ENCODE measurements at regions not wholly inside any gene's neighbourhood (a gene's known extent, or its start where the extent isn't known, plus 50 kb on each side); places are given as distances from the start of the nearest gene placed in this dataset.
"Not testable (repeated sequence)": the region's sequence is repeated elsewhere in the genome, so short reads cannot be mapped to it uniquely, and the experiment has no call there.

- peaks cover 4% of the 10 kb centered on the region for H3K27me3 Mint-ChIP-seq
- H3K36me3 Mint-ChIP-seq (ENCODE audit: low read depth): no peaks in the 10 kb centered on the region
- no peak overlapping the region for H3K27ac Mint-ChIP-seq
- H3K4me3 Mint-ChIP-seq: no peak overlapping the region
- intact Hi-C loops (cut with micrococcal nuclease): loop anchor here (1.0 to 5.0 kb wide), 3 partner anchors 169 to 589 kb away; partner anchors contain the start of gene MARS2
- H3K9me3 Mint-ChIP-seq: no peaks in the 10 kb centered on the region
- no peaks in the 10 kb centered on the region for H3K4me1 Mint-ChIP-seq (ENCODE audit: low read depth)
Observed at GRCh38 chr2:198296665-198297308, 492.4 kb downstream of the PLCL1 start.

- intact Hi-C loops (cut with micrococcal nuclease): no loop called here
- no peaks in the 10 kb centered on the region for H3K27me3 Mint-ChIP-seq
- H3K4me3 Mint-ChIP-seq: no peak overlapping the region
- no peaks in the 10 kb centered on the region for H3K9me3 Mint-ChIP-seq
- H3K36me3 Mint-ChIP-seq (ENCODE audit: low read depth): no peaks in the 10 kb centered on the region
- no peak overlapping the region for H3K27ac Mint-ChIP-seq
- no peaks in the 10 kb centered on the region for H3K4me1 Mint-ChIP-seq (ENCODE audit: low read depth)
Observed at GRCh38 chr2:198293281-198293680, 488.9 kb downstream of the PLCL1 start.

GRCh38 chr2:198289811-198290210, 485.4 kb downstream of the PLCL1 start:
- intact Hi-C loops (cut with micrococcal nuclease): loop anchor here (10.0 kb wide), 1 partner anchor 145 kb away; no protein-coding TSS in a partner anchor
- H3K27ac Mint-ChIP-seq: no peak overlapping the region
- peaks cover 6% of the 10 kb centered on the region for H3K27me3 Mint-ChIP-seq
- no peaks in the 10 kb centered on the region for H3K9me3 Mint-ChIP-seq
- H3K36me3 Mint-ChIP-seq (ENCODE audit: low read depth): no peaks in the 10 kb centered on the region
- no peak overlapping the region for H3K4me3 Mint-ChIP-seq
- no peaks in the 10 kb centered on the region for H3K4me1 Mint-ChIP-seq (ENCODE audit: low read depth)

- H3K9me3 Mint-ChIP-seq: no peaks in the 10 kb centered on the region
- H3K36me3 Mint-ChIP-seq (ENCODE audit: low read depth): no peaks in the 10 kb centered on the region
- H3K4me3 Mint-ChIP-seq: no peak overlapping the region
- peaks cover 6% of the 10 kb centered on the region for H3K27me3 Mint-ChIP-seq
- intact Hi-C loops (cut with micrococcal nuclease): loop anchor here (10.0 kb wide), 1 partner anchor 143 kb away; no protein-coding TSS in a partner anchor
- no peak overlapping the region for H3K27ac Mint-ChIP-seq
- no peaks in the 10 kb centered on the region for H3K4me1 Mint-ChIP-seq (ENCODE audit: low read depth)
Observed at GRCh38 chr2:198287706-198288105, 483.3 kb downstream of the PLCL1 start.

GRCh38 chr2:198285216-198285615, 480.8 kb downstream of the PLCL1 start:
- no peaks in the 10 kb centered on the region for H3K36me3 Mint-ChIP-seq (ENCODE audit: low read depth)
- H3K27ac Mint-ChIP-seq: no peak overlapping the region
- intact Hi-C loops (cut with micrococcal nuclease): loop anchor here (10.0 kb wide), 1 partner anchor 140 kb away; no protein-coding TSS in a partner anchor
- H3K4me3 Mint-ChIP-seq: no peak overlapping the region
- peaks cover 9% of the 10 kb centered on the region for H3K27me3 Mint-ChIP-seq
- H3K4me1 Mint-ChIP-seq (ENCODE audit: low read depth): no peaks in the 10 kb centered on the region
- H3K9me3 Mint-ChIP-seq: no peaks in the 10 kb centered on the region

- Mint-ChIP-seq H3K4me1 (ENCODE audit: low read depth) (no peaks in the 10 kb centered on the region), H3K27me3 (peaks cover 9% of the 10 kb centered on the region), H3K36me3 (ENCODE audit: low read depth) (no peaks in the 10 kb centered on the region), H3K27ac (no peak overlapping the region), H3K9me3 (no peaks in the 10 kb centered on the region), H3K4me3 (no peak overlapping the region)
- intact Hi-C loops (cut with micrococcal nuclease): loop anchor here (10.0 kb wide), 1 partner anchor 138 kb away; no protein-coding TSS in a partner anchor
Observed at GRCh38 chr2:198283146-198283545, 478.8 kb downstream of the PLCL1 start.

GRCh38 chr2:198282061-198282460, 477.7 kb downstream of the PLCL1 start:
- Mint-ChIP-seq H3K4me3 (no peak overlapping the region), H3K9me3 (no peaks in the 10 kb centered on the region), H3K36me3 (ENCODE audit: low read depth) (no peaks in the 10 kb centered on the region), H3K4me1 (ENCODE audit: low read depth) (no peaks in the 10 kb centered on the region), H3K27me3 (peaks cover 7% of the 10 kb centered on the region), H3K27ac (no peak overlapping the region)
- intact Hi-C loops (cut with micrococcal nuclease): loop anchor here (10.0 kb wide), 1 partner anchor 137 kb away; no protein-coding TSS in a partner anchor

GRCh38 chr2:198280145-198280544, 475.8 kb downstream of the PLCL1 start:
- H3K27ac Mint-ChIP-seq: no peak overlapping the region
- no peaks in the 10 kb centered on the region for H3K9me3 Mint-ChIP-seq
- H3K27me3 Mint-ChIP-seq: peaks cover 4% of the 10 kb centered on the region
- no peaks in the 10 kb centered on the region for H3K36me3 Mint-ChIP-seq (ENCODE audit: low read depth)
- H3K4me1 Mint-ChIP-seq (ENCODE audit: low read depth): no peaks in the 10 kb centered on the region
- intact Hi-C loops (cut with micrococcal nuclease): loop anchor here (10.0 kb wide), 1 partner anchor 135 kb away; no protein-coding TSS in a partner anchor
- no peak overlapping the region for H3K4me3 Mint-ChIP-seq

GRCh38 chr2:198279026-198279425, 474.6 kb downstream of the PLCL1 start:
- Mint-ChIP-seq H3K36me3 (ENCODE audit: low read depth) (no peaks in the 10 kb centered on the region), H3K4me1 (ENCODE audit: low read depth) (no peaks in the 10 kb centered on the region), H3K4me3 (no peak overlapping the region), H3K9me3 (no peaks in the 10 kb centered on the region), H3K27ac (no peak overlapping the region), H3K27me3 (peaks cover 3% of the 10 kb centered on the region)
- intact Hi-C loops (cut with micrococcal nuclease): no loop called here

- H3K4me1 Mint-ChIP-seq (ENCODE audit: low read depth): no peaks in the 10 kb centered on the region
- intact Hi-C loops (cut with micrococcal nuclease): no loop called here
- H3K27ac Mint-ChIP-seq: no peak overlapping the region
- H3K36me3 Mint-ChIP-seq (ENCODE audit: low read depth): no peaks in the 10 kb centered on the region
- no peak overlapping the region for H3K4me3 Mint-ChIP-seq
- peaks cover 3% of the 10 kb centered on the region for H3K27me3 Mint-ChIP-seq
- no peaks in the 10 kb centered on the region for H3K9me3 Mint-ChIP-seq
Observed at GRCh38 chr2:198277181-198277580, 472.8 kb downstream of the PLCL1 start.

GRCh38 chr2:198273660-198274059, 469.3 kb downstream of the PLCL1 start:
- no peaks in the 10 kb centered on the region for H3K4me1 Mint-ChIP-seq (ENCODE audit: low read depth)
- no peak overlapping the region for H3K27ac Mint-ChIP-seq
- H3K9me3 Mint-ChIP-seq: peaks cover 13% of the 10 kb centered on the region
- intact Hi-C loops (cut with micrococcal nuclease): no loop called here
- no peak overlapping the region for H3K4me3 Mint-ChIP-seq
- H3K27me3 Mint-ChIP-seq: no peaks in the 10 kb centered on the region
- no peaks in the 10 kb centered on the region for H3K36me3 Mint-ChIP-seq (ENCODE audit: low read depth)

GRCh38 chr2:198270157-198270556, 465.8 kb downstream of the PLCL1 start:
- H3K36me3 Mint-ChIP-seq (ENCODE audit: low read depth); H3K27me3 Mint-ChIP-seq; H3K4me3 Mint-ChIP-seq; H3K27ac Mint-ChIP-seq; H3K4me1 Mint-ChIP-seq (ENCODE audit: low read depth); intact Hi-C loops (cut with micrococcal nuclease): not testable (repeated sequence)
- peaks cover 14% of the 10 kb centered on the region for H3K9me3 Mint-ChIP-seq

GRCh38 chr2:198268519-198268918, 464.1 kb downstream of the PLCL1 start:
- Mint-ChIP-seq H3K4me1 (ENCODE audit: low read depth) (no peaks in the 10 kb centered on the region), H3K27ac (no peak overlapping the region), H3K9me3 (peaks cover 14% of the 10 kb centered on the region), H3K27me3 (no peaks in the 10 kb centered on the region), H3K36me3 (ENCODE audit: low read depth) (no peaks in the 10 kb centered on the region), H3K4me3 (no peak overlapping the region)
- intact Hi-C loops (cut with micrococcal nuclease): no loop called here

- Mint-ChIP-seq H3K4me3 (no peak overlapping the region), H3K9me3 (no peaks in the 10 kb centered on the region), H3K36me3 (ENCODE audit: low read depth) (no peaks in the 10 kb centered on the region), H3K27me3 (peaks cover 1% of the 10 kb centered on the region), H3K27ac (no peak overlapping the region), H3K4me1 (ENCODE audit: low read depth) (no peaks in the 10 kb centered on the region)
- intact Hi-C loops (cut with micrococcal nuclease): no loop called here
Observed at GRCh38 chr2:198259496-198259895, 455.1 kb downstream of the PLCL1 start.
